NCI-H128 (cell line): ENCODE measurements at regions not wholly inside any gene's neighbourhood (a gene's known extent, or its start where the extent isn't known, plus 50 kb on each side); places are given as distances from the start of the nearest gene placed in this dataset.
"Not testable (repeated sequence)": the region's sequence is repeated elsewhere in the genome, so short reads cannot be mapped to it uniquely, and the experiment has no call there.

Experiments used
- DNase-seq: peaks from one replicate; lab custom pipeline; 2025; ENCODE audit not compliant: unreplicated experiment; lab: John Stamatoyannopoulos, UW

GRCh38 chr6:26173836-26174145 is 86.6 kb downstream of the HFE start:
- DNase-seq, result no peak

- no peak for DNase-seq
Observed at GRCh38 chr6:26175033-26175427, 87.8 kb downstream of the HFE start.

GRCh38 chr6:26175428-26176181 is 88.4 kb downstream of the HFE start:
- no peak for DNase-seq

- DNase-seq, result no peak
Observed at GRCh38 chr6:26179675-26180074, 92.4 kb downstream of the HFE start.

GRCh38 chr6:26180346-26180745 is 93.1 kb downstream of the HFE start:
- DNase-seq, result no peak

GRCh38 chr6:26183237-26183580 is 96.0 kb downstream of the HFE start:
- DNase-seq, result no peak

GRCh38 chr6:26183581-26184366 is 96.5 kb downstream of the HFE start:
- no peak for DNase-seq

- no peak for DNase-seq
Observed at GRCh38 chr6:26184367-26184891, 97.2 kb downstream of the HFE start.

GRCh38 chr6:26185004-26185403 is 97.8 kb downstream of the HFE start:
- DNase-seq, result no peak

- DNase-seq, result no peak
Observed at GRCh38 chr6:26185802-26186201, 98.6 kb downstream of the HFE start.

GRCh38 chr6:26186652-26187051 is 99.4 kb downstream of the HFE start:
- DNase-seq, result no peak

GRCh38 chr6:26187292-26187691 is 100.1 kb downstream of the HFE start:
- no peak for DNase-seq

- DNase-seq, result no peak
Observed at GRCh38 chr6:26187981-26188635, 100.9 kb downstream of the HFE start.

- not testable (repeated sequence) for DNase-seq
Observed at GRCh38 chr6:26191512-26191911, 104.3 kb downstream of the HFE start.

GRCh38 chr6:26193467-26194328 is 106.5 kb downstream of the HFE start:
- DNase-seq, result no peak

- no peak for DNase-seq
Observed at GRCh38 chr6:26194329-26194701, 107.1 kb downstream of the HFE start.

- DNase-seq, result no peak
Observed at GRCh38 chr6:26194816-26195375, 107.7 kb downstream of the HFE start.

GRCh38 chr6:26195376-26195923 is 108.2 kb downstream of the HFE start:
- no peak for DNase-seq

- no peak for DNase-seq
Observed at GRCh38 chr6:26195924-26196845, 109.0 kb downstream of the HFE start.
